ENCODE measurements at regions not wholly inside any gene's neighbourhood (a gene's known extent, or its start where the extent isn't known, plus 50 kb on each side); places are given as distances from the start of the nearest gene placed in this dataset.

GRCh38 chr18:56315363-56315762 is 323.0 kb downstream of the TXNL1 start:
- no peaks in the 10 kb centered on the region for H3K9me3 ChIP-seq (ENCODE audit: low read depth, low read length)
- no peaks in the 10 kb centered on the region for H3K27me3 ChIP-seq (ENCODE audit: insufficient read depth, low read length)
- no peak overlapping the region for H3K4me3 ChIP-seq (ENCODE audit: low read length)
- peaks cover 7% of the 10 kb centered on the region for H3K4me1 ChIP-seq (ENCODE audit: insufficient read depth, low read length)

DNA sequence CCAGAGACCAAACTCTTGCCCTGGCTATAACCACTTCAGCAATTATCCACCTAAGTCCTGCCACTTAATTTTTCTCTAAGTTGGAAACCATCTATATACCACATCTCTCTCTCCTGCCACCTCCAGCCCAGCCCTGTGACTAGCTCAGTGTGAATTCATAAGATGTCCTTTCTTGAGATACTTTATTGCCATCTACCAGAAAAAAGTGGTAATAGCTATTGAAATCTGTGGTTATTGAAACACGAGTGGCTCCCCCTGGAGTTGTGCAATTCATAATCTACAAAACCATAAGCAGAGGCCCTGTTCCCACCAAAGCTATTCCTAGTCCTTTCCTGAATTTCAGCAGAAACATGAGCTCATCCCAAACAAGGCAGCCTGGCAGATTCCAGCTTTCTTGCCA is 324.0 kb downstream of the TXNL1 start:
- no peaks in the 10 kb centered on the region for H3K27me3 ChIP-seq (ENCODE audit: insufficient read depth, low read length)
- no peaks in the 10 kb centered on the region for H3K9me3 ChIP-seq (ENCODE audit: low read depth, low read length)
- H3K4me3 ChIP-seq (ENCODE audit: low read length): no peak overlapping the region
- H3K4me1 ChIP-seq (ENCODE audit: insufficient read depth, low read length): peaks cover 2% of the 10 kb centered on the region

GRCh38 chr18:56312551-56313335 is 325.6 kb downstream of the TXNL1 start:
- H3K27me3 ChIP-seq (ENCODE audit: insufficient read depth, low read length): no peaks in the 10 kb centered on the region
- no peaks in the 10 kb centered on the region for H3K4me1 ChIP-seq (ENCODE audit: insufficient read depth, low read length)
- no peak overlapping the region for H3K4me3 ChIP-seq (ENCODE audit: low read length)
- no peaks in the 10 kb centered on the region for H3K9me3 ChIP-seq (ENCODE audit: low read depth, low read length)

DNA sequence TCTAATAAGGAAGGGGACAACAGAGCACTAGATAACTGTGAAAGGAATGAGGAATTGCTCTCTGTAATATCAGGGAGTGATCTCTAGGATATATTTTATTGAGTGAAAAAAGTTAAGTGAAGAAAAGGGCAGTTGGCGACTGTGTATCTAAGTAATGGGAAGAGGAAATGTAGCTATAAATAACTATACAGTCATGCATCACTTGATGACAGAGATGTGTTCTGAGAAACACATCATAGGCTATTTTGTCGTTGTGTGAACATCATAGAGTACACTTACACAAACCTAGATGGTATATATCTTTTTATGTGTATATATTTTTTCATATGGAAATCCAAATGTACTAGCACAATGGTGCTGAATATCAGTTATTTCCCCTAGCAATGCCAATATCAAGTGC is 329.3 kb downstream of the TXNL1 start:
- Histone ChIP-seq H3K27me3 (ENCODE audit: insufficient read depth, low read length) (no peaks in the 10 kb centered on the region), H3K9me3 (ENCODE audit: low read depth, low read length) (no peaks in the 10 kb centered on the region), H3K4me3 (ENCODE audit: low read length) (no peak overlapping the region), H3K4me1 (ENCODE audit: insufficient read depth, low read length) (no peaks in the 10 kb centered on the region)

DNA sequence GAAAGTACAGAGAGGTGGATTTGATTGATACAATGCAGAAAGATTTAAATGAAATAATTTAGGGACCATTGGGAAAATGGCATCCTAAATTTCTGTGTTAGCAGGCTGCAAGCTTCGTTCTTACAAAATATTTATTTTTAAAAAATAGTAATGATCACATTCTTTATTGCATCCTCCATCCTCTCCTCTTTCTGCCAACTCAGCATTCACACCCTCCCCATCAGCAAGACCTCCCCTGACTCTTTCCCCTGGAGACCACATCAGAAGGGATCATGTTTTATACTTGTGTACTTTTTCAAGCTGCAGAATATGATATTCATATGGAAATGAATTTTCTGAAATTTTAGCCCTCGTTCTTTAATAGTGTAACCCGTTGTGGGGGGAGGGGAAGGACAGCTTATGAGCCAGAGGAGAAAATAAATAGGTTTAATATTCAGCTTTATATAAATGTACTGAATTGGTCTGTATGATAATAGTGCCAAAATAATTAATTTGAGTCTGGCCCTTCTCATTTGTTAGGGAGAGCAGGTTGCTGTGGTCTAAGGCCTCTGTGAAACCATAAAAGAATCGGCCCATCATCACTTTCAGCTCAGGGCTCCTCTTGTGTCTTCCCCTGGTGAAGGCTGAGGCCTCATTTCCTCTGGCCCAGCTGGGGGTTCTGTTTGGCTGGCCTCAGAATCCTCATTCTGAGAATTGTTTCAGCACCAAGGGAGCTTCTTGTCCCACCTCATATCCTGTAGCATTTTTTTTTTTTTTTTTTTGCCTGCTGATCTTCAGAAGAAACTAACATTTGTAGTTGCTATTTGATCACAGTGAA is 330.8 kb downstream of the TXNL1 start:
- no peaks in the 10 kb centered on the region for H3K27me3 ChIP-seq (ENCODE audit: insufficient read depth, low read length)

DNA sequence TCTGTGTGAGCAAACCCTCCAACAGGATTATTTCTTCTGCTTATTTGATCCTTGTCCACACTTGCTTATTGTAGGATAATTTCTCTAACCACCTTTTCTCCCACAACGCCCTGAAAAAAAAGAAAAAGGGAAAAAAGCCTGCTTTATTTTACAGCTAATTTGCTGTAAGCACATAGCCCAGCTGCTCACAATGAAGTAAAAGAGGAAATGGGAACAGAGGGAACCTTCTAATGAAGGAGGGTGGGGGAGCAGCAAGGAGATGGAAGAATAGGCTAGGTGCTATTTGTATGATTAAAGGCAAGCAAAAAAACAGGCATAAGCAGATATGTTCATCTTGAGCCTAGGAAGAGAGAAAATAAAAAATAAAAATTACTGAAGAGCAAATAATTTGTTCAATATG is 331.6 kb downstream of the TXNL1 start:
- H3K4me3 ChIP-seq (ENCODE audit: low read length): no peak overlapping the region
- H3K9me3 ChIP-seq (ENCODE audit: low read depth, low read length): no peaks in the 10 kb centered on the region
- H3K4me1 ChIP-seq (ENCODE audit: insufficient read depth, low read length): no peaks in the 10 kb centered on the region
- no peaks in the 10 kb centered on the region for H3K27me3 ChIP-seq (ENCODE audit: insufficient read depth, low read length)

More for the DNA sequence above, 330.8 kb downstream of the TXNL1 start:
- Histone ChIP-seq H3K9me3 (ENCODE audit: low read depth, low read length) (no peaks in the 10 kb centered on the region), H3K4me3 (ENCODE audit: low read length) (no peak overlapping the region), H3K4me1 (ENCODE audit: insufficient read depth, low read length) (no peaks in the 10 kb centered on the region)

GRCh38 chr18:56305583-56305982 is 332.8 kb downstream of the TXNL1 start:
- H3K4me3 ChIP-seq (ENCODE audit: low read length): no peak overlapping the region
- no peaks in the 10 kb centered on the region for H3K9me3 ChIP-seq (ENCODE audit: low read depth, low read length)
- no peaks in the 10 kb centered on the region for H3K4me1 ChIP-seq (ENCODE audit: insufficient read depth, low read length)
- H3K27me3 ChIP-seq (ENCODE audit: insufficient read depth, low read length): no peaks in the 10 kb centered on the region

DNA sequence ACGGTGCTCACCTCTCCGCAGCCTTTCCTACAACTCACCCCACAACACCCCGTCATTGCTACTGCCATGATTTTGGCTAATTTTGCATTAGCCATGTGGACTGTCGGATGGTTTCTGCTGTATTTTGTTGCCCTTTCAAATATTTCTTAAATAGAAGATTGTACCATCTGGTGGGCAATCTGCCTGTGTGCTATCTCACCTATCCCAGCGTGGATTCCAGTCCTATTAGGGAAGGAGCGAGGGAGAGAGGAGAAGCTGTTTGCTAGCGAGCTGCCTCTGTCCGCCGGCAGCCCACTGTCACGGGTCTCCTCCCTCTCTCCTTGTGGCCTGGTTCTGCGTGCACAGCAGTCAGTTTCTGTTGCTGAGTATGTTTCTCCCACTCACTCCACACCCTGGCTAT is 336.2 kb downstream of the TXNL1 start:
- H3K27me3 ChIP-seq (ENCODE audit: insufficient read depth, low read length): no peaks in the 10 kb centered on the region
- no peaks in the 10 kb centered on the region for H3K9me3 ChIP-seq (ENCODE audit: low read depth, low read length)
- no peaks in the 10 kb centered on the region for H3K4me1 ChIP-seq (ENCODE audit: insufficient read depth, low read length)
- H3K4me3 ChIP-seq (ENCODE audit: low read length): no peak overlapping the region

- Histone ChIP-seq H3K27me3 (ENCODE audit: insufficient read depth, low read length) (no peaks in the 10 kb centered on the region), H3K4me1 (ENCODE audit: insufficient read depth, low read length) (peaks cover 4% of the 10 kb centered on the region), H3K9me3 (ENCODE audit: low read depth, low read length) (no peaks in the 10 kb centered on the region), H3K4me3 (ENCODE audit: low read length) (no peak overlapping the region)
These were observed 338.7 kb downstream of the TXNL1 start for GRCh38 chr18:56299740-56300139.

DNA sequence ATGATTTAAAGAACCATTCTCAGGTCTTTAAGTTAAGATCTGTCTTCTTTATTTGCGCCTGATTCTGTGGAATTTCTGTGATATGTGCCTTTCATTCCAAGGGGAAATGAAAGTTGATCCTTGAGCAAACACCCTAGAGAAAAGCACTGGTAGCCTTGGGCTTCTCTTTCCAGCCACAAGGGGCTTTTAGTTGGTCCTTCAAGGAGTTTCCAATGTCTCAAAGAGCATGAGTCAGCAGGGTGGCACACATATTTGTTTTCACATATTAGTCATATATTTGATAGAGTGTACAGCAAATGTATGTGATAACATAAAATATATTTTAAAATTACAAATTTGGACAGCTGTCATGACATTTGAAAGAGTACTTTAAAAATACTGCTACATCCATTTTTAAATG is 339.5 kb downstream of the TXNL1 start:
- Histone ChIP-seq H3K4me3 (ENCODE audit: low read length) (no peak overlapping the region), H3K9me3 (ENCODE audit: low read depth, low read length) (no peaks in the 10 kb centered on the region), H3K4me1 (ENCODE audit: insufficient read depth, low read length) (peaks cover 10% of the 10 kb centered on the region), H3K27me3 (ENCODE audit: insufficient read depth, low read length) (no peaks in the 10 kb centered on the region)

GRCh38 chr18:56296381-56296780 is 342.0 kb downstream of the TXNL1 start:
- Histone ChIP-seq H3K4me1 (ENCODE audit: insufficient read depth, low read length) (peaks cover 10% of the 10 kb centered on the region), H3K27me3 (ENCODE audit: insufficient read depth, low read length) (no peaks in the 10 kb centered on the region), H3K4me3 (ENCODE audit: low read length) (no peak overlapping the region), H3K9me3 (ENCODE audit: low read depth, low read length) (no peaks in the 10 kb centered on the region)

GRCh38 chr18:56294484-56295183 is 343.8 kb downstream of the TXNL1 start:
- Histone ChIP-seq H3K27me3 (ENCODE audit: insufficient read depth, low read length) (no peaks in the 10 kb centered on the region), H3K9me3 (ENCODE audit: low read depth, low read length) (no peaks in the 10 kb centered on the region), H3K4me3 (ENCODE audit: low read length) (no peak overlapping the region), H3K4me1 (ENCODE audit: insufficient read depth, low read length) (peaks cover 10% of the 10 kb centered on the region)

DNA sequence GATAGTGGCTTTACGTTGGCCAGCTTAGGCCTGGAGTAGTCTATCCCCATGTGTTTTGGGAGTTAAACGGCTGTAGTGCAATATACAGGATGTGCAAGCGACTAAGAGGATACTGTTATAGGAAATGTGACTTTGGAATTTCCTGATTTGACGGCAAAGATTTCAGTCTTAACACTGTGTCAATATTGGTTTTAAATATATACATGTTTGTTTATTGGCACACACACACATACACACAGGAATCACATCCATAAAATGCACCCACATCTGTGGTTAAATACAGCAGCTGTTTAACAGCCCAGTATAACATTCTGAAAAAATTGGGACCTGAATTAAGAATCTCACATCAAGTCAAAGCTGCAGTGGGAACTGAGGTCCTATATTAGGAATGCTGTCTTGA is 347.1 kb downstream of the TXNL1 start:
- H3K4me1 ChIP-seq (ENCODE audit: insufficient read depth, low read length): peaks cover 10% of the 10 kb centered on the region
- H3K27me3 ChIP-seq (ENCODE audit: insufficient read depth, low read length): no peaks in the 10 kb centered on the region
- no peak overlapping the region for H3K4me3 ChIP-seq (ENCODE audit: low read length)
- H3K9me3 ChIP-seq (ENCODE audit: low read depth, low read length): no peaks in the 10 kb centered on the region

GRCh38 chr18:56289381-56289780 is 349.0 kb downstream of the TXNL1 start:
- Histone ChIP-seq H3K4me1 (ENCODE audit: insufficient read depth, low read length) (peaks cover 2% of the 10 kb centered on the region), H3K9me3 (ENCODE audit: low read depth, low read length) (no peaks in the 10 kb centered on the region), H3K27me3 (ENCODE audit: insufficient read depth, low read length) (no peaks in the 10 kb centered on the region)

DNA sequence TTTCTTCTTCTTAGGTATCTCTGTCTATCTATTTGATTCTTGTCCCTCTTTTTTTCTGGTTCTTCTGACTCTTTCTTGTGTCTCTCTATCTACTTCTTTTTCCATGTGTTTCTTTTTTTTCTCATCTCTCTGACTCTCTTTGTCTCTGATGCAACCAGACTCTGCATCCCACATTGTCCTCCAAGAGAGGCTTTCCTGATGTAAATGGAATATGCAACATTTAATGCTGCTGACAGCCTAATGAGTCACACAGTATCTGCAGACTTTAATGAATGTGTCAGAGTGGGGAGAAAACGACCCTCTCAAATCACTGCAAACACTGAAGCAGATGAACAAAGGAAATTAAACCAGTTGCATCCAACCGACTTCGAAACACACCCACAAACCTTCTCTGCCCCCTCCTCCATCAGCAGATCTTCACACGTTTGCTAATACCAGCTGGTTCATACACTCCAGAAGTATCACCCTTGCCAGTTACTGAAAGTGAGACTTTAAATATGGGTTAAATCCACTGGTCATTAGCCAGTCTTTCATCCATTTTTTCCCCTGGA is 351.5 kb downstream of the TXNL1 start:
- Histone ChIP-seq H3K27me3 (ENCODE audit: insufficient read depth, low read length) (no peaks in the 10 kb centered on the region), H3K4me1 (ENCODE audit: insufficient read depth, low read length) (no peaks in the 10 kb centered on the region), H3K4me3 (ENCODE audit: low read length) (no peak overlapping the region), H3K9me3 (ENCODE audit: low read depth, low read length) (no peaks in the 10 kb centered on the region)

More at GRCh38 chr18:56289381-56289780, 349.0 kb downstream of the TXNL1 start:
- no peak overlapping the region for H3K4me3 ChIP-seq (ENCODE audit: low read length)
